Spleen (tissue), 11 donors: ENCODE measurements at regions not wholly inside any gene's neighbourhood (a gene's known extent, or its start where the extent isn't known, plus 50 kb on each side); places are given as distances from the start of the nearest gene placed in this dataset.

Source experiments
- DNase-seq: peaks from one replicate; pipeline ENCODE4 v3.0.0-alpha.2; 2020
- H3K27ac ChIP-seq, 8 donors: fragments of 200-600 bp; sonication (generic) in 7 of 8; 1 replicate in 4 of 8; 2 replicates in 4 of 8; pipeline versions ENCODE4 v1.5.0 to v1.8.0; 2016 to 2021; ENCODE audit warnings: inconsistent platforms in 4 of 8, mild to moderate bottlenecking in 4 of 8, moderate library complexity in 1 of 8
- H3K27me3 ChIP-seq, 7 donors: fragments of 200-600 bp; sonication (generic) in 6 of 7; replicated peaks in 1 of 7; 1 replicate in 4 of 7; 2 replicates in 3 of 7; pipeline versions ENCODE4 v1.5.0 to v1.8.0; 2016 to 2021; ENCODE audit warnings: inconsistent platforms in 3 of 7, mild to moderate bottlenecking in 1 of 7
- H3K36me3 ChIP-seq, 6 donors: fragments of 200-600 bp; sonication (generic) in 5 of 6; 1 replicate in 4 of 6; 2 replicates in 2 of 6; pipeline versions ENCODE4 v1.5.0 to v1.8.0; 2016 to 2021; ENCODE audit warnings: inconsistent platforms in 2 of 6
- H3K4me1 ChIP-seq, 6 donors: fragments of 200-600 bp; sonication (generic) in 5 of 6; 1 replicate in 3 of 6; 2 replicates in 3 of 6; pipeline versions ENCODE4 v1.5.0 to v1.8.0; 2016 to 2021; ENCODE audit warnings: inconsistent platforms in 3 of 6
- H3K4me3 ChIP-seq, 8 donors: fragments of 200-600 bp; sonication (generic) in 7 of 8; 1 replicate in 4 of 8; 2 replicates in 4 of 8; pipeline versions ENCODE4 v1.5.0 to v1.8.0; 2016 to 2021; ENCODE audit warnings: inconsistent platforms in 4 of 8, mild to moderate bottlenecking in 4 of 8, moderate library complexity in 2 of 8
- H3K9me3 ChIP-seq, 8 donors: fragments of 200-600 bp; sonication (generic) in 7 of 8; 1 replicate in 4 of 8; 2 replicates in 4 of 8; pipeline versions ENCODE4 v1.5.0 to v1.8.0; 2016 to 2021; ENCODE audit warnings: inconsistent platforms in 4 of 8
- CTCF ChIP-seq, 11 experiments: fragments of 200-600 bp in 7 of 11; fragments of 450-650 bp in 4 of 11; sonication (generic) in 4 of 11; IDR thresholded peaks in 8 of 11; conservative IDR thresholded peaks in 3 of 11; 1 replicate in 7 of 11; 2 replicates in 4 of 11; pipeline versions ENCODE4 v1.4.0 to v1.8.0; 2016 to 2021; ENCODE audit warnings: antibody characterized with exemption in 11 of 11, inconsistent platforms in 4 of 11, mild to moderate bottlenecking in 1 of 11
- POLR2A ChIP-seq, 3 donors: fragments of 450-650 bp; IDR thresholded peaks; one replicate each; pipeline ENCODE4 v1.5.1; 2017; ENCODE audit warnings: antibody characterized with exemption in 3 of 3, mild to moderate bottlenecking in 1 of 3
- POLR2AphosphoS5 ChIP-seq, 3 donors: sonication (generic); formaldehyde crosslinking; IDR thresholded peaks; one replicate each; pipeline ENCODE4 v1.5.1; 2017; ENCODE audit warnings: antibody characterized with exemption in 3 of 3
- WGBS, 5 donors: extraction: QIAGEN DNeasy Blood & Tissue Kit in 3 of 5; methylation state at CpG; one replicate each; pipeline versions ENCODE4 v1.1.5 to v1.1.7; 2013 to 2018; 5-methylcytosine and 5-hydroxymethylcytosine counted together
- intact Hi-C: fragments of 100-400 bp; cut with DNase I; formaldehyde crosslinking; loops from one replicate; pipeline ENCODE4 v1.15.0; 2023; ENCODE audit warnings: low total_unique reads
- donor health status: healthy with polysubstance abuse.
- donor health status: DM: no; HTN: no; CAD: no; lungs with moderate emphysema.
- donor health status: DM: no; HTN: no; CAD: no.
- donor health status: Bipolar disorder and iron deficiency.
- donor health status: healthy.
- donor health status: DM: no; HTN: no; CAD: no.
- donor health status: DM: yes; HTN: yes; CAD: no.

GRCh38 chr7:35374858-35375257 is 121.0 kb upstream of the TBX20 start:
- no peak overlapping the region for H3K4me3 ChIP-seq
- H3K27me3 ChIP-seq: peaks cover 0 to 3% (median 0%) of the 10 kb centered on the region in 7 donors
- no peak for DNase-seq
- no peaks in the 10 kb centered on the region for H3K4me1 ChIP-seq
- intact Hi-C loops: no loop called here
- WGBS, 5 donors: 75 to 85% (median 80%) methylated on average over 13 of the region's 13 CpGs
- no peak overlapping the region for H3K27ac ChIP-seq
- H3K9me3 ChIP-seq: peaks cover 0 to 8% (median 0%) of the 10 kb centered on the region in 8 donors
- TF ChIP-seq POLR2A (IDR thresholded peaks at IDR 0.05) (no peak), CTCF (IDR thresholded peaks at IDR 0.05 in 8 of 11, conservative IDR thresholded peaks at IDR 0.05 in 3 of 11) (no peak), POLR2AphosphoS5 (IDR thresholded peaks at IDR 0.05) (no peak)
- H3K36me3 ChIP-seq: no peaks in the 10 kb centered on the region

- DNase-seq: no peak
- H3K36me3 ChIP-seq: no peaks in the 10 kb centered on the region
- no peaks in the 10 kb centered on the region for H3K4me1 ChIP-seq
- no peak overlapping the region for H3K27ac ChIP-seq
- 80 to 97% (median 92%) methylated on average over 2 of the region's 2 CpGs for WGBS, 5 donors
- H3K9me3 ChIP-seq: peaks cover 0 to 8% (median 0%) of the 10 kb centered on the region in 8 donors
- H3K4me3 ChIP-seq: no peak overlapping the region
- no peaks in the 10 kb centered on the region for H3K27me3 ChIP-seq
- TF ChIP-seq CTCF (IDR thresholded peaks at IDR 0.05 in 8 of 11, conservative IDR thresholded peaks at IDR 0.05 in 3 of 11): no peak
- no peak for TF ChIP-seq POLR2AphosphoS5 (IDR thresholded peaks at IDR 0.05)
- no peak for TF ChIP-seq POLR2A (IDR thresholded peaks at IDR 0.05)
- intact Hi-C loops: no loop called here
These were observed 117.3 kb upstream of the TBX20 start for GRCh38 chr7:35371221-35371620.

GRCh38 chr7:35370687-35371086 is 116.8 kb upstream of the TBX20 start:
- Histone ChIP-seq H3K36me3 (no peaks in the 10 kb centered on the region), H3K4me1 (no peaks in the 10 kb centered on the region), H3K9me3 (peaks cover 0 to 13% (median 0%) of the 10 kb centered on the region in 8 donors), H3K27me3 (no peaks in the 10 kb centered on the region), H3K4me3 (no peak overlapping the region), H3K27ac (no peak overlapping the region)
- WGBS, 5 donors: 60 to 89% (median 79%) methylated on average over 2 of the region's 2 CpGs
- intact Hi-C loops: no loop called here
- DNase-seq: no peak
- TF ChIP-seq CTCF (IDR thresholded peaks at IDR 0.05 in 8 of 11, conservative IDR thresholded peaks at IDR 0.05 in 3 of 11) (no peak), POLR2AphosphoS5 (IDR thresholded peaks at IDR 0.05) (no peak), POLR2A (IDR thresholded peaks at IDR 0.05) (no peak)

GRCh38 chr7:35366167-35367155 is 112.6 kb upstream of the TBX20 start:
- Histone ChIP-seq H3K27ac (no peak overlapping the region), H3K4me3 (no peak overlapping the region), H3K4me1 (no peaks in the 10 kb centered on the region), H3K27me3 (no peaks in the 10 kb centered on the region), H3K36me3 (no peaks in the 10 kb centered on the region), H3K9me3 (peaks cover 0 to 9% (median 0%) of the 10 kb centered on the region in 8 donors)
- 75 to 86% (median 78%) methylated on average over 6 of the region's 6 CpGs for WGBS, 5 donors
- DNase-seq: no peak
- TF ChIP-seq POLR2A (IDR thresholded peaks at IDR 0.05): no peak
- no peak for TF ChIP-seq CTCF (IDR thresholded peaks at IDR 0.05 in 8 of 11, conservative IDR thresholded peaks at IDR 0.05 in 3 of 11)
- no peak for TF ChIP-seq POLR2AphosphoS5 (IDR thresholded peaks at IDR 0.05)
- intact Hi-C loops: no loop called here
